HCT116 (cell line): ENCODE measurements at regions not wholly inside any gene's neighbourhood (a gene's known extent, or its start where the extent isn't known, plus 50 kb on each side); places are given as distances from the start of the nearest gene placed in this dataset.

ENCODE experiments used
- ATAC-seq: fragments of 200-7000 bp; cut with Tn5 transposase; 2 replicates; pipeline ENCODE4 v1.9.1; 2020; ENCODE audit warnings: mild to moderate bottlenecking, moderate library complexity
- BruUV-seq: library from RNA; stranded (reverse); fragments of 400-500 nt; replicated peaks from 2 replicates; lab custom pipeline; 2021; lab: Mats Ljungman, UMichigan
- CTCF ChIA-PET: fragments of 300-600 bp; sonication (Branson Sonifier 250); formaldehyde crosslinking; loops from one replicate; lab custom pipeline; 2021; ENCODE audit warnings: antibody characterized with exemption; lab: Charles Lee
- POLR2A ChIA-PET: fragments of 300-600, 350-600 bp; sonication (Branson Sonifier 250); formaldehyde crosslinking; loops from one replicate; lab custom pipeline; 2021; ENCODE audit warnings: antibody characterized with exemption; lab: Charles Lee
- RAD21 ChIA-PET, 2 experiments: fragments of 300-600 bp; sonication (Branson Sonifier 250); formaldehyde crosslinking; loops; one replicate each; lab custom pipeline; 2023; ENCODE audit warnings: low total read pairs in 2 of 2; ENCODE audit not compliant: uncharacterized antibody in 2 of 2, unreplicated experiment in 2 of 2, low non-redundant PET in 1 of 2; lab: Charles Lee
- DNase-seq: peaks from one replicate; pipeline ENCODE4 v3.0.0-alpha.2; 2010; ENCODE audit warnings: low read depth, low spot score
- H2AFZ ChIP-seq: fragments of 200-600 bp; shearing (Covaris generic), sonication (generic); 2 replicates; pipeline ENCODE4 v1.6.1; 2017; ENCODE audit warnings: low read depth, mixed run types, mixed read lengths, antibody characterized with exemption, low read length; ENCODE audit not compliant: poor library complexity, severe bottlenecking
- H3K27ac ChIP-seq: 2 replicates; pipeline ENCODE4 v1.5.1; 2012; ENCODE audit warnings: low read depth, low read length
- H3K27me3 ChIP-seq: fragments of 200-600 bp; sonication (generic); 2 replicates; pipeline ENCODE4 v1.6.1; 2016; ENCODE audit warnings: mixed run types, low read length, mixed read lengths; ENCODE audit not compliant: insufficient read depth
- H3K36me3 ChIP-seq, 2 experiments: fragments of 200-500 bp in 1 of 2; fragments of 200-600 bp in 1 of 2; sonication (Bioruptor generic) in 1 of 2; sonication (generic) in 1 of 2; 2 replicates each; pipeline versions ENCODE4 v1.5.1 to v1.6.1; 2014 to 2016; ENCODE audit warnings: low read length in 2 of 2, inconsistent platforms in 1 of 2, mixed read lengths in 1 of 2, mixed run types in 1 of 2; ENCODE audit not compliant: insufficient read depth in 2 of 2, control insufficient read depth in 1 of 2
- H3K4me1 ChIP-seq, 2 experiments: fragments of 200-600 bp in 1 of 2; sonication (generic) in 1 of 2; 2 replicates each; pipeline versions ENCODE4 v1.5.1 to v1.6.1; 2012 to 2017; ENCODE audit warnings: low read length in 2 of 2, inconsistent platforms in 1 of 2, mild to moderate bottlenecking in 1 of 2, mixed read lengths in 1 of 2, mixed run types in 1 of 2, moderate library complexity in 1 of 2; ENCODE audit not compliant: insufficient read depth in 2 of 2, control insufficient read depth in 1 of 2
- H3K4me2 ChIP-seq: fragments of 200-600 bp; sonication (generic); 2 replicates; pipeline ENCODE4 v1.6.1; 2017; ENCODE audit warnings: mixed run types, low read length, mixed read lengths
- H3K4me3 ChIP-seq, 2 experiments: fragments of 200-600 bp in 1 of 2; sonication (generic) in 1 of 2; replicated peaks in 1 of 2; 2 replicates each; pipeline ENCODE4 v1.5.1; 2011 to 2016; ENCODE audit warnings: low read length in 2 of 2, control low read depth in 1 of 2, low read depth in 1 of 2, mild to moderate bottlenecking in 1 of 2, mixed read lengths in 1 of 2, mixed run types in 1 of 2
- H3K79me2 ChIP-seq: fragments of 200-600 bp; sonication (generic); 2 replicates; pipeline ENCODE4 v1.6.1; 2017; ENCODE audit warnings: mild to moderate bottlenecking, mixed run types, low read length, moderate library complexity, mixed read lengths; ENCODE audit not compliant: insufficient read depth
- H3K9ac ChIP-seq: fragments of 200-600 bp; sonication (generic); 2 replicates; pipeline ENCODE4 v1.6.1; 2016; ENCODE audit warnings: low read length, mixed read lengths
- H3K9me2 ChIP-seq: fragments of 200-600 bp; sonication (generic), shearing (Covaris generic); 2 replicates; pipeline ENCODE4 v1.6.1; 2017; ENCODE audit warnings: mixed run types, mild to moderate bottlenecking, moderate library complexity; ENCODE audit not compliant: insufficient read depth
- H3K9me3 ChIP-seq, 2 experiments: fragments of 200-500 bp in 1 of 2; fragments of 200-600 bp in 1 of 2; sonication (Bioruptor generic) in 1 of 2; sonication (generic) in 1 of 2; 2 replicates each; pipeline ENCODE4 v1.6.1; 2014 to 2017; ENCODE audit warnings: low read length in 2 of 2, mixed read lengths in 2 of 2, inconsistent platforms in 1 of 2, low read depth in 1 of 2, mild to moderate bottlenecking in 1 of 2, mixed run types in 1 of 2, moderate library complexity in 1 of 2; ENCODE audit not compliant: control insufficient read depth in 1 of 2, insufficient read depth in 1 of 2
- H4K20me1 ChIP-seq: fragments of 200-600 bp; sonication (generic), shearing (Covaris generic); 2 replicates; pipeline ENCODE4 v1.6.1; 2017; ENCODE audit warnings: mixed run types, mild to moderate bottlenecking, moderate library complexity; ENCODE audit not compliant: insufficient read depth
- CBX3 ChIP-seq: IDR thresholded peaks from 2 replicates; pipeline ENCODE4 v1.6.1; 2012; ENCODE audit warnings: low read depth
- EGR1 ChIP-seq: IDR thresholded peaks from 2 replicates; pipeline ENCODE4 v1.6.1; 2012; ENCODE audit warnings: low read depth
- JUND ChIP-seq: IDR thresholded peaks from 2 replicates; pipeline ENCODE4 v1.6.1; 2012
- RAD21 ChIP-seq: IDR thresholded peaks from 2 replicates; pipeline ENCODE4 v1.6.1; 2012; ENCODE audit warnings: low read depth, mild to moderate bottlenecking
- SRF ChIP-seq: IDR thresholded peaks from 2 replicates; pipeline ENCODE4 v1.6.1; 2012; ENCODE audit warnings: low read depth
- YY1 ChIP-seq: IDR thresholded peaks from 2 replicates; pipeline ENCODE4 v1.6.1; 2011; ENCODE audit warnings: low read length, low read depth, moderate library complexity, mild to moderate bottlenecking; ENCODE audit not compliant: insufficient replicate concordance; ENCODE audit errors: extremely low read depth
- intact Hi-C: fragments of 100-400 bp; cut with micrococcal nuclease; formaldehyde crosslinking; loops from 2 replicates; pipeline ENCODE4 v1.10.0; 2022
- TF ChIP-seq, protein P1 (sequence below): IDR thresholded peaks from 2 replicates; pipeline ENCODE4 v1.6.1; 2012

DNA sequence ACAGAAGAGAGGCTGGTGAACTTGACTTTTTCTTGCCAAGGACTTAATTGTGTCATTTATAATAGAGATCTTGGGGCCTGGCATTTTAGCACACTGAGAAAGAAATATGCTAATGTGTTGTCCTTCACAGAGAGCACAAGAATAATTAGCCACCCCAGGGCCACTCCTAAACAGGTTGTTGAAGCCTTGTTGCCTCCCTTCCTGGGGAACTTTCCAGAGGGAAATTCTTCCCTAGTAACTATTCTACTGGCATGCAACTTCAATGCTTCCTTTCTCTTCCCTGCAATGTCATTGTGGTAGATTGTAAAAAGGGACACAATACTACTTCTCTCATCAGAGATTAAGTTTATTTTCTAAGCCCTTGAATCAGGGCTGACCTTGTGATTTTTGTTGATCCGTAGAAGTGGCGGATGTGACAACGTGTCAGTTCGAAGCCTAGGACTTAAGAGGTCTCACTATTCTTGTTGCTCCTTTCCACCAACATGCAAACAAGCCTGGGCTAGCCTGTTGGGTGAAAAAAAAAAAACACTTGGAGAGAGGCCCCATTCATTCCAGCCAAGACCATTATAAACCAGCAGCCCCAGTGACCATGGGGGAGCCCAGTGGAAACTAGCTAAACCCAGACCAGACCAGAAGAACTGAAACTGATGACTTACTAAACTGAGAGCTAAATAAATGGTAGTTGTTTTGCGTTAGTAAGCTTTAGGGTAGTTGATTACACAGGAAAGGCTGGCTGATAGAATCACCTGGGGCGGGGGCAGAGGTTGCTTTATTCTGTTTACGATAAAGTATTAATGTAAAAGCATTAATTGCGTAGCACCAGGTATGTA lies 287.2 kb downstream of the SHQ1 start:
- Histone ChIP-seq H3K79me2 (no peaks in the 10 kb centered on the region), H2AFZ (no peak overlapping the region), H3K9me3 (no peaks in the 10 kb centered on the region), H3K36me3 (no peaks in the 10 kb centered on the region), H3K4me3 (no peak overlapping the region), H3K9ac (no peak overlapping the region), H3K9me2 (no peaks in the 10 kb centered on the region), H3K27ac (no peak overlapping the region), H3K4me2 (no peak overlapping the region), H3K4me1 (no peaks in the 10 kb centered on the region), H3K27me3 (no peaks in the 10 kb centered on the region), H4K20me1 (no peaks in the 10 kb centered on the region)
- ATAC-seq (no peak), DNase-seq (no peak)
- TF ChIP-seq SRF (no peak), CBX3 (no peak), RAD21 (no peak)
- POLR2A ChIA-PET = no interaction called here
- intact Hi-C loops = no loop called here
- CTCF ChIA-PET = no interaction called here
- no TSS peak for BruUV-seq
- RAD21 ChIA-PET = interaction anchor here in 1 of 2 experiments (0.7 kb wide), 1 partner anchor 939 kb away, joined by 3 read pairs; no protein-coding TSS in a partner anchor

- Histone ChIP-seq H3K4me3 (no peak overlapping the region), H3K9me2 (no peaks in the 10 kb centered on the region), H3K79me2 (no peaks in the 10 kb centered on the region), H3K4me1 (no peaks in the 10 kb centered on the region), H3K9me3 (no peaks in the 10 kb centered on the region), H3K9ac (no peak overlapping the region), H3K4me2 (no peak overlapping the region), H4K20me1 (no peaks in the 10 kb centered on the region), H2AFZ (no peak overlapping the region), H3K27me3 (no peaks in the 10 kb centered on the region), H3K36me3 (no peaks in the 10 kb centered on the region), H3K27ac (no peak overlapping the region)
- ChIA-PET POLR2A (no interaction called here), CTCF (no interaction called here), RAD21 (no interaction called here)
- no peak for TF ChIP-seq SRF
- no peak for TF ChIP-seq JUND
- no peak for TF ChIP-seq EGR1
- TF ChIP-seq, protein P1, sequence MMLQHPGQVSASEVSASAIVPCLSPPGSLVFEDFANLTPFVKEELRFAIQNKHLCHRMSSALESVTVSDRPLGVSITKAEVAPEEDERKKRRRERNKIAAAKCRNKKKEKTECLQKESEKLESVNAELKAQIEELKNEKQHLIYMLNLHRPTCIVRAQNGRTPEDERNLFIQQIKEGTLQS = no peak
- TF ChIP-seq YY1 = no peak
- no TSS peak for BruUV-seq
- ATAC-seq = no peak
- no peak for DNase-seq
- intact Hi-C loops = no loop called here
Measured at GRCh38 chr3:72559385-72559784, 288.9 kb downstream of the SHQ1 start.
